Activated CD8-positive, alpha-beta memory T cell treated with anti-CD3 and anti-CD28 coated beads for 36 hours (primary cell): ENCODE measurements at regions not wholly inside any gene's neighbourhood (a gene's known extent, or its start where the extent isn't known, plus 50 kb on each side); places are given as distances from the start of the nearest gene placed in this dataset.

Source experiments
- CTCF ChIA-PET: fragments of 350-600 bp; sonication (Branson Sonifier 250); formaldehyde crosslinking; loops from one replicate; lab custom pipeline; 2021; ENCODE audit warnings: antibody characterized with exemption; lab: Charles Lee
- POLR2A ChIA-PET: fragments of 350-600 bp; sonication (Branson Sonifier 250); formaldehyde crosslinking; loops from one replicate; lab custom pipeline; 2021; ENCODE audit warnings: antibody characterized with exemption; lab: Charles Lee

- POLR2A ChIA-PET: no interaction called here
- CTCF ChIA-PET: no interaction called here
Observed at GRCh38 chr13:103726808-103727207, 660.6 kb upstream of the SLC10A2 start.

GRCh38 chr13:103716718-103717117 is 650.5 kb upstream of the SLC10A2 start:
- CTCF ChIA-PET: no interaction called here
- POLR2A ChIA-PET: no interaction called here

GRCh38 chr13:103715335-103715734 is 649.1 kb upstream of the SLC10A2 start:
- ChIA-PET POLR2A (no interaction called here), CTCF (no interaction called here)

GRCh38 chr13:103703246-103703645 is 637.0 kb upstream of the SLC10A2 start:
- CTCF ChIA-PET: no interaction called here
- POLR2A ChIA-PET: no interaction called here

- CTCF ChIA-PET: no interaction called here
- POLR2A ChIA-PET: no interaction called here
Observed at GRCh38 chr13:103698000-103698399, 631.8 kb upstream of the SLC10A2 start.

GRCh38 chr13:103695320-103695719 is 629.1 kb upstream of the SLC10A2 start:
- CTCF ChIA-PET: no interaction called here
- POLR2A ChIA-PET: no interaction called here

- CTCF ChIA-PET: no interaction called here
Observed at GRCh38 chr13:103694471-103694870, 628.3 kb upstream of the SLC10A2 start.

GRCh38 chr13:103694033-103694432 is 627.8 kb upstream of the SLC10A2 start:
- POLR2A ChIA-PET: no interaction called here

More at GRCh38 chr13:103694471-103694870, 628.3 kb upstream of the SLC10A2 start:
- POLR2A ChIA-PET: no interaction called here

GRCh38 chr13:103692442-103692841 is 626.2 kb upstream of the SLC10A2 start:
- ChIA-PET CTCF (no interaction called here), POLR2A (no interaction called here)

More at GRCh38 chr13:103694033-103694432, 627.8 kb upstream of the SLC10A2 start:
- CTCF ChIA-PET: no interaction called here

- ChIA-PET CTCF (no interaction called here), POLR2A (no interaction called here)
Observed at GRCh38 chr13:103676329-103676728, 610.1 kb upstream of the SLC10A2 start.

GRCh38 chr13:103671547-103671946 is 605.3 kb upstream of the SLC10A2 start:
- CTCF ChIA-PET: no interaction called here

GRCh38 chr13:103663996-103664395 is 597.8 kb upstream of the SLC10A2 start:
- ChIA-PET POLR2A (no interaction called here), CTCF (no interaction called here)

More at GRCh38 chr13:103671547-103671946, 605.3 kb upstream of the SLC10A2 start:
- POLR2A ChIA-PET: no interaction called here

GRCh38 chr13:103656311-103656710 is 590.1 kb upstream of the SLC10A2 start:
- POLR2A ChIA-PET: no interaction called here
- CTCF ChIA-PET: no interaction called here

GRCh38 chr13:103640606-103641005 is 574.4 kb upstream of the SLC10A2 start:
- ChIA-PET CTCF (no interaction called here), POLR2A (no interaction called here)

- ChIA-PET CTCF (no interaction called here), POLR2A (no interaction called here)
Observed at GRCh38 chr13:103639326-103639725, 573.1 kb upstream of the SLC10A2 start.

- ChIA-PET CTCF (no interaction called here), POLR2A (no interaction called here)
Observed at GRCh38 chr13:103638706-103639105, 572.5 kb upstream of the SLC10A2 start.

- ChIA-PET POLR2A (no interaction called here), CTCF (no interaction called here)
Observed at GRCh38 chr13:103634066-103634465, 567.8 kb upstream of the SLC10A2 start.

GRCh38 chr13:103625194-103625593 is 559.0 kb upstream of the SLC10A2 start:
- CTCF ChIA-PET: no interaction called here

GRCh38 chr13:103618151-103618550 is 551.9 kb upstream of the SLC10A2 start:
- POLR2A ChIA-PET: interaction anchor here (0.7 kb wide), 1 partner anchor 17 kb away, joined by 7 read pairs; no protein-coding TSS in a partner anchor
- CTCF ChIA-PET: interaction anchor here (0.6 kb wide), 1 partner anchor 1261 kb away, joined by 3 read pairs; no protein-coding TSS in a partner anchor

More at GRCh38 chr13:103625194-103625593, 559.0 kb upstream of the SLC10A2 start:
- POLR2A ChIA-PET: no interaction called here

GRCh38 chr13:103615771-103616170 is 549.6 kb upstream of the SLC10A2 start:
- POLR2A ChIA-PET: no interaction called here
- CTCF ChIA-PET: no interaction called here

GRCh38 chr13:103614761-103615160 is 548.5 kb upstream of the SLC10A2 start:
- POLR2A ChIA-PET: no interaction called here
- CTCF ChIA-PET: no interaction called here

GRCh38 chr13:103607995-103608394 is 541.8 kb upstream of the SLC10A2 start:
- ChIA-PET POLR2A (no interaction called here), CTCF (no interaction called here)
